ENCODE measurements at regions not wholly inside any gene's neighbourhood (a gene's known extent, or its start where the extent isn't known, plus 50 kb on each side); places are given as distances from the start of the nearest gene placed in this dataset.

GRCh38 chr21:35243171-35243570 lies 194.1 kb upstream of the RUNX1 start:
- no peak for FAIRE-seq

GRCh38 chr21:35239811-35240219 lies 190.7 kb upstream of the RUNX1 start:
- DNase-seq (ENCODE audit: low spot score) (no peak), FAIRE-seq (no peak)

More at GRCh38 chr21:35243171-35243570, 194.1 kb upstream of the RUNX1 start:
- DNase-seq (ENCODE audit: low spot score), result no peak

GRCh38 chr21:35238119-35238518 lies 189.0 kb upstream of the RUNX1 start:
- no peak for FAIRE-seq
- no peak for DNase-seq (ENCODE audit: low spot score)

GRCh38 chr21:35237287-35237686 lies 188.2 kb upstream of the RUNX1 start:
- FAIRE-seq (no peak), DNase-seq (ENCODE audit: low spot score) (no peak)

GRCh38 chr21:35236090-35236489 lies 187.0 kb upstream of the RUNX1 start:
- no peak for FAIRE-seq
- no peak for DNase-seq (ENCODE audit: low spot score)

GRCh38 chr21:35234725-35235124 lies 185.6 kb upstream of the RUNX1 start:
- DNase-seq (ENCODE audit: low spot score), result no peak
- FAIRE-seq, result no peak

- FAIRE-seq (no peak), DNase-seq (ENCODE audit: low spot score) (no peak)
Observed at GRCh38 chr21:35233756-35234155, 184.7 kb upstream of the RUNX1 start.

- DNase-seq (ENCODE audit: low spot score), result peak; percentile 60
- FAIRE-seq, result no peak
Observed at GRCh38 chr21:35232545-35233176, 183.6 kb upstream of the RUNX1 start.

- FAIRE-seq (no peak), DNase-seq (ENCODE audit: low spot score) (peak; percentile 44)
Observed at GRCh38 chr21:35231090-35231489, 182.0 kb upstream of the RUNX1 start.

GRCh38 chr21:35229290-35229689 lies 180.2 kb upstream of the RUNX1 start:
- DNase-seq (ENCODE audit: low spot score) (no peak), FAIRE-seq (no peak)

GRCh38 chr21:35227786-35228185 lies 178.7 kb upstream of the RUNX1 start:
- DNase-seq (ENCODE audit: low spot score), result no peak
- no peak for FAIRE-seq

GRCh38 chr21:35226968-35227744 lies 178.1 kb upstream of the RUNX1 start:
- no peak for DNase-seq (ENCODE audit: low spot score)
- no peak for FAIRE-seq

- FAIRE-seq (no peak), DNase-seq (ENCODE audit: low spot score) (no peak)
Observed at GRCh38 chr21:35226328-35226727, 177.2 kb upstream of the RUNX1 start.

- DNase-seq (ENCODE audit: low spot score) (no peak), FAIRE-seq (no peak)
Observed at GRCh38 chr21:35225573-35225972, 176.5 kb upstream of the RUNX1 start.

- FAIRE-seq, result no peak
- no peak for DNase-seq (ENCODE audit: low spot score)
Observed at GRCh38 chr21:35223480-35224156, 174.5 kb upstream of the RUNX1 start.

GRCh38 chr21:35222541-35222941 lies 173.4 kb upstream of the RUNX1 start:
- FAIRE-seq, result no peak
- DNase-seq (ENCODE audit: low spot score), result no peak

- no peak for FAIRE-seq
- DNase-seq (ENCODE audit: low spot score), result no peak
Observed at GRCh38 chr21:35222021-35222420, 172.9 kb upstream of the RUNX1 start.

GRCh38 chr21:35220301-35220700 lies 171.2 kb upstream of the RUNX1 start:
- DNase-seq (ENCODE audit: low spot score), result no peak
- no peak for FAIRE-seq

- FAIRE-seq (no peak), DNase-seq (ENCODE audit: low spot score) (no peak)
Observed at GRCh38 chr21:35219719-35220118, 170.6 kb upstream of the RUNX1 start.

- FAIRE-seq (no peak), DNase-seq (ENCODE audit: low spot score) (no peak)
Observed at GRCh38 chr21:35219291-35219690, 170.2 kb upstream of the RUNX1 start.

- FAIRE-seq (peak; percentile 53), DNase-seq (ENCODE audit: low spot score) (peak; percentile 81)
Observed at GRCh38 chr21:35217504-35218060, 168.5 kb upstream of the RUNX1 start.

GRCh38 chr21:35216996-35217395 lies 167.9 kb upstream of the RUNX1 start:
- DNase-seq (ENCODE audit: low spot score), result no peak
- no peak for FAIRE-seq

Data from urothelium cell line (cell line).